OCI-LY1 (cell line): ENCODE measurements at regions not wholly inside any gene's neighbourhood (a gene's known extent, or its start where the extent isn't known, plus 50 kb on each side); places are given as distances from the start of the nearest gene placed in this dataset.

ENCODE experiments used
- H2AFZ ChIP-seq: fragments of 200-600 bp; sonication (generic), shearing (Covaris generic); 2 replicates; pipeline ENCODE4 v1.6.0; 2014; ENCODE audit warnings: antibody characterized with exemption, mild to moderate bottlenecking, low read length
- H3F3A ChIP-seq: fragments of 200-600 bp; sonication (generic), shearing (Covaris generic); 2 replicates; pipeline ENCODE4 v1.6.0; 2014; ENCODE audit warnings: mild to moderate bottlenecking, antibody characterized with exemption, low read length, moderate library complexity; ENCODE audit not compliant: insufficient read depth
- H3K27ac ChIP-seq: fragments of 200-600 bp; sonication (generic); 2 replicates; pipeline ENCODE4 v1.5.1; 2014; ENCODE audit warnings: low read length, mixed run types, mild to moderate bottlenecking, low read depth; ENCODE audit not compliant: poor library complexity, severe bottlenecking
- H3K27me3 ChIP-seq: fragments of 200-600 bp; sonication (generic); 2 replicates; pipeline ENCODE4 v1.6.0; 2014; ENCODE audit warnings: antibody characterized with exemption, mild to moderate bottlenecking, low read length, moderate library complexity; ENCODE audit not compliant: insufficient read depth
- H3K36me3 ChIP-seq: fragments of 200-600 bp; sonication (generic); 2 replicates; pipeline ENCODE4 v1.6.1; 2014; ENCODE audit warnings: mild to moderate bottlenecking, antibody characterized with exemption, low read length, moderate library complexity, mixed read lengths; ENCODE audit not compliant: insufficient read depth
- H3K4me1 ChIP-seq: fragments of 200-600 bp; sonication (generic); 2 replicates; pipeline ENCODE4 v1.5.1; 2014; ENCODE audit warnings: mild to moderate bottlenecking, low read length, moderate library complexity; ENCODE audit not compliant: insufficient read depth, severe bottlenecking
- H3K4me2 ChIP-seq: fragments of 200-600 bp; sonication (generic), shearing (Covaris generic); 2 replicates; pipeline ENCODE4 v1.6.1; 2014; ENCODE audit warnings: low read length
- H3K4me3 ChIP-seq: fragments of 200-600 bp; sonication (generic); 2 replicates; pipeline ENCODE4 v1.5.1; 2014; ENCODE audit warnings: low read length, low read depth, mild to moderate bottlenecking, mixed read lengths; ENCODE audit not compliant: poor library complexity, severe bottlenecking
- H3K79me2 ChIP-seq: fragments of 200-600 bp; shearing (Covaris generic); 2 replicates; pipeline ENCODE4 v1.6.1; 2016; ENCODE audit warnings: mixed run types, low read length, mixed read lengths; ENCODE audit not compliant: insufficient read depth
- H3K9ac ChIP-seq: fragments of 200-600 bp; sonication (generic), shearing (Covaris generic); 2 replicates; pipeline ENCODE4 v1.6.1; 2014; ENCODE audit warnings: mild to moderate bottlenecking, low read length, mixed read lengths
- H3K9me2 ChIP-seq: fragments of 200-600 bp; sonication (generic), shearing (Covaris generic); 2 replicates; pipeline ENCODE4 v1.6.1; 2014; ENCODE audit warnings: low read depth, mild to moderate bottlenecking, low read length, mixed read lengths
- H3K9me3 ChIP-seq: fragments of 200-600 bp; shearing (Covaris generic); 2 replicates; pipeline ENCODE4 v1.6.1; 2014; ENCODE audit warnings: low read length, mixed read lengths
- H4K20me1 ChIP-seq: fragments of 200-600 bp; sonication (generic), shearing (Covaris generic); 2 replicates; pipeline ENCODE4 v1.6.0; 2016; ENCODE audit warnings: mild to moderate bottlenecking, low read length; ENCODE audit not compliant: insufficient read depth
- CTCF ChIP-seq: fragments of 200-600 bp; sonication (generic), shearing (Covaris generic); IDR thresholded peaks from 2 replicates; pipeline ENCODE4 v1.5.1; 2017; ENCODE audit warnings: mild to moderate bottlenecking, antibody characterized with exemption, low read length, moderate library complexity, mixed read lengths
- EZH2 ChIP-seq: fragments of 200-600 bp; sonication (generic), shearing (Covaris generic); IDR thresholded peaks from 2 replicates; pipeline ENCODE4 v1.8.0; 2017; ENCODE audit warnings: borderline replicate concordance, mixed run types, mild to moderate bottlenecking, antibody characterized with exemption, low read length, moderate library complexity, mixed read lengths

- Histone ChIP-seq H3K27me3 (no peaks in the 10 kb centered on the region), H3K9me3 (no peaks in the 10 kb centered on the region), H3K36me3 (no peaks in the 10 kb centered on the region), H3K9ac (no peak overlapping the region), H3K4me3 (no peak overlapping the region), H3K27ac (no peak overlapping the region), H4K20me1 (no peaks in the 10 kb centered on the region), H3K9me2 (no peaks in the 10 kb centered on the region), H3K4me2 (no peak overlapping the region), H3F3A (no peaks in the 10 kb centered on the region), H3K4me1 (no peaks in the 10 kb centered on the region), H2AFZ (no peak overlapping the region), H3K79me2 (no peaks in the 10 kb centered on the region)
- TF ChIP-seq CTCF = no peak
- no peak for TF ChIP-seq EZH2
Measured at GRCh38 chr14:86050757-86051156, 520.8 kb downstream of the FLRT2 start.

GRCh38 chr14:86050072-86050683 lies 520.2 kb downstream of the FLRT2 start:
- H2AFZ ChIP-seq = no peak overlapping the region
- no peaks in the 10 kb centered on the region for H3K79me2 ChIP-seq
- H3K36me3 ChIP-seq = no peaks in the 10 kb centered on the region
- no peaks in the 10 kb centered on the region for H3K9me2 ChIP-seq
- H3K9ac ChIP-seq = no peak overlapping the region
- H3F3A ChIP-seq = no peaks in the 10 kb centered on the region
- no peaks in the 10 kb centered on the region for H3K27me3 ChIP-seq
- no peak overlapping the region for H3K4me2 ChIP-seq
- H3K27ac ChIP-seq = no peak overlapping the region
- no peaks in the 10 kb centered on the region for H3K9me3 ChIP-seq
- no peaks in the 10 kb centered on the region for H4K20me1 ChIP-seq
- no peaks in the 10 kb centered on the region for H3K4me1 ChIP-seq
- no peak overlapping the region for H3K4me3 ChIP-seq
- TF ChIP-seq CTCF (no peak), EZH2 (no peak)

- Histone ChIP-seq H3K4me1 (no peaks in the 10 kb centered on the region), H3K27me3 (no peaks in the 10 kb centered on the region), H3K27ac (no peak overlapping the region)
Measured at GRCh38 chr14:86039176-86039575, 509.2 kb downstream of the FLRT2 start.

More at GRCh38 chr14:86039176-86039575, 509.2 kb downstream of the FLRT2 start:
- H3F3A ChIP-seq = no peaks in the 10 kb centered on the region; the same call in 1 of the 2 replicates
- TF ChIP-seq EZH2 (no peak), CTCF (no peak)
- H3K9me3 ChIP-seq = no peaks in the 10 kb centered on the region
- no peak overlapping the region for H3K4me2 ChIP-seq
- H3K9me2 ChIP-seq = no peaks in the 10 kb centered on the region
- no peak overlapping the region for H2AFZ ChIP-seq
- H4K20me1 ChIP-seq = no peaks in the 10 kb centered on the region
- no peaks in the 10 kb centered on the region for H3K36me3 ChIP-seq
- no peaks in the 10 kb centered on the region for H3K79me2 ChIP-seq
- H3K4me3 ChIP-seq = no peak overlapping the region
- no peak overlapping the region for H3K9ac ChIP-seq
